ENCODE measurements at regions not wholly inside any gene's neighbourhood (a gene's known extent, or its start where the extent isn't known, plus 50 kb on each side); places are given as distances from the start of the nearest gene placed in this dataset.

GRCh38 chr9:6072865-6073264 lies 57.4 kb upstream of the RANBP6 start:
- Mint-ChIP-seq H3K27me3 (ENCODE audit: unreplicated experiment) (no peaks in the 10 kb centered on the region), H3K36me3 (ENCODE audit: low read depth, unreplicated experiment) (no peaks in the 10 kb centered on the region), H3K27ac (ENCODE audit: unreplicated experiment) (no peak overlapping the region), H3K4me1 (ENCODE audit: unreplicated experiment) (peaks cover 6% of the 10 kb centered on the region), H3K9me3 (ENCODE audit: unreplicated experiment) (no peaks in the 10 kb centered on the region), H3K4me3 (ENCODE audit: unreplicated experiment) (no peak overlapping the region)
- TF ChIP-seq, protein P1, sequence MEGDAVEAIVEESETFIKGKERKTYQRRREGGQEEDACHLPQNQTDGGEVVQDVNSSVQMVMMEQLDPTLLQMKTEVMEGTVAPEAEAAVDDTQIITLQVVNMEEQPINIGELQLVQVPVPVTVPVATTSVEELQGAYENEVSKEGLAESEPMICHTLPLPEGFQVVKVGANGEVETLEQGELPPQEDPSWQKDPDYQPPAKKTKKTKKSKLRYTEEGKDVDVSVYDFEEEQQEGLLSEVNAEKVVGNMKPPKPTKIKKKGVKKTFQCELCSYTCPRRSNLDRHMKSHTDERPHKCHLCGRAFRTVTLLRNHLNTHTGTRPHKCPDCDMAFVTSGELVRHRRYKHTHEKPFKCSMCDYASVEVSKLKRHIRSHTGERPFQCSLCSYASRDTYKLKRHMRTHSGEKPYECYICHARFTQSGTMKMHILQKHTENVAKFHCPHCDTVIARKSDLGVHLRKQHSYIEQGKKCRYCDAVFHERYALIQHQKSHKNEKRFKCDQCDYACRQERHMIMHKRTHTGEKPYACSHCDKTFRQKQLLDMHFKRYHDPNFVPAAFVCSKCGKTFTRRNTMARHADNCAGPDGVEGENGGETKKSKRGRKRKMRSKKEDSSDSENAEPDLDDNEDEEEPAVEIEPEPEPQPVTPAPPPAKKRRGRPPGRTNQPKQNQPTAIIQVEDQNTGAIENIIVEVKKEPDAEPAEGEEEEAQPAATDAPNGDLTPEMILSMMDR (IDR thresholded peaks at IDR 0.05; ENCODE audit: unreplicated experiment): no peak
- no peak for DNase-seq (ENCODE audit: low spot score)

- Mint-ChIP-seq H3K4me1 (ENCODE audit: unreplicated experiment) (peaks cover 6% of the 10 kb centered on the region), H3K27me3 (ENCODE audit: unreplicated experiment) (no peaks in the 10 kb centered on the region), H3K27ac (ENCODE audit: unreplicated experiment) (no peak overlapping the region), H3K36me3 (ENCODE audit: low read depth, unreplicated experiment) (no peaks in the 10 kb centered on the region), H3K4me3 (ENCODE audit: unreplicated experiment) (no peak overlapping the region), H3K9me3 (ENCODE audit: unreplicated experiment) (no peaks in the 10 kb centered on the region)
- TF ChIP-seq, protein P1 (IDR thresholded peaks at IDR 0.05; ENCODE audit: unreplicated experiment): no peak
- no peak for DNase-seq (ENCODE audit: low spot score)
Measured at GRCh38 chr9:6072453-6072852, 57.0 kb upstream of the RANBP6 start.

DNA sequence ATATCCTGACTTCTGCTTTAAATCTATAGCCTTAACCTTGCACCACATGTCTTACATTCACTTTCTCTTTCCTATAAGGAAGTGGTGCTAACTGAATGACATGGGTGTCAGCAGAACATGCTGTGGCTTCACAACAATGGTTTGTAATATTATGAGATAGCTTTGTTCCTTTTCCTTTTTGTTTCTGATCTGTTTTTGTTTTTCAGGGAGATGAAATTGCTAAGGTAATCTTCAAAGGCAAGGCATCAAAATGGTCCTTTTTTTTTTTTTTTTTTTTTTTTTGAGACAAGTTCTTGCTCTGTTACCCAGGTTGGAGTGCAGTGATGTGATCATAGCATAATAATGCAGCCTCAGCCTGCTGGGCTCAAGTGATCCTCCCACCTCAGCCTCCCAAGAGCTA lies 53.6 kb upstream of the RANBP6 start:
- no peak for DNase-seq (ENCODE audit: low spot score)
- no peaks in the 10 kb centered on the region for H3K36me3 Mint-ChIP-seq (ENCODE audit: low read depth, unreplicated experiment)
- TF ChIP-seq, protein P1 (IDR thresholded peaks at IDR 0.05; ENCODE audit: unreplicated experiment): no peak
- no peaks in the 10 kb centered on the region for H3K27me3 Mint-ChIP-seq (ENCODE audit: unreplicated experiment)
- H3K27ac Mint-ChIP-seq (ENCODE audit: unreplicated experiment): no peak overlapping the region
- no peak overlapping the region for H3K4me3 Mint-ChIP-seq (ENCODE audit: unreplicated experiment)
- H3K9me3 Mint-ChIP-seq (ENCODE audit: unreplicated experiment): no peaks in the 10 kb centered on the region
- no peaks in the 10 kb centered on the region for H3K4me1 Mint-ChIP-seq (ENCODE audit: unreplicated experiment)

- Mint-ChIP-seq H3K27me3 (ENCODE audit: unreplicated experiment) (no peaks in the 10 kb centered on the region), H3K4me1 (ENCODE audit: unreplicated experiment) (no peaks in the 10 kb centered on the region), H3K27ac (ENCODE audit: unreplicated experiment) (no peak overlapping the region), H3K9me3 (ENCODE audit: unreplicated experiment) (no peaks in the 10 kb centered on the region), H3K4me3 (ENCODE audit: unreplicated experiment) (no peak overlapping the region), H3K36me3 (ENCODE audit: low read depth, unreplicated experiment) (no peaks in the 10 kb centered on the region)
- DNase-seq (ENCODE audit: low spot score): no peak
- TF ChIP-seq, protein P1 (IDR thresholded peaks at IDR 0.05; ENCODE audit: unreplicated experiment): no peak
Measured at GRCh38 chr9:6067426-6067825, 52.0 kb upstream of the RANBP6 start.

Data from endothelial cell (in vitro differentiated cells).